SU-DHL-6 (cell line): ENCODE measurements at regions not wholly inside any gene's neighbourhood (a gene's known extent, or its start where the extent isn't known, plus 50 kb on each side); places are given as distances from the start of the nearest gene placed in this dataset.

Experiments
- H2AFZ ChIP-seq: fragments of 200-600 bp; sonication (generic); 2 replicates; pipeline ENCODE4 v1.6.1; 2014; ENCODE audit warnings: low read depth, mild to moderate bottlenecking, moderate library complexity, mixed read lengths, antibody characterized with exemption, low read length; ENCODE audit not compliant: severe bottlenecking
- H3F3A ChIP-seq: fragments of 200-600 bp; shearing (Covaris generic); 2 replicates; pipeline ENCODE4 v1.6.0; 2016; ENCODE audit warnings: antibody characterized with exemption, mild to moderate bottlenecking; ENCODE audit not compliant: insufficient read depth
- H3K27ac ChIP-seq: fragments of 200-600 bp; sonication (generic); 2 replicates; pipeline ENCODE4 v1.5.1; 2016; ENCODE audit warnings: low read depth, mild to moderate bottlenecking, low read length, moderate library complexity, mixed read lengths
- H3K27me3 ChIP-seq: fragments of 200-600 bp; sonication (generic), shearing (Covaris generic); 2 replicates; pipeline ENCODE4 v1.6.0; 2014; ENCODE audit warnings: mild to moderate bottlenecking, low read length
- H3K36me3 ChIP-seq: fragments of 200-600 bp; sonication (generic); 2 replicates; pipeline ENCODE4 v1.6.1; 2014; ENCODE audit warnings: mild to moderate bottlenecking, low read length, mixed read lengths
- H3K4me2 ChIP-seq: fragments of 300-600, 200-600 bp; shearing (Covaris generic), sonication (generic); 2 replicates; pipeline ENCODE4 v1.6.0; 2014; ENCODE audit warnings: low read length, low read depth, mild to moderate bottlenecking; ENCODE audit not compliant: poor library complexity, severe bottlenecking
- H3K4me3 ChIP-seq: fragments of 200-600 bp; sonication (generic); 2 replicates; pipeline ENCODE4 v1.5.1; 2014; ENCODE audit warnings: antibody characterized with exemption, low read length, mild to moderate bottlenecking, mixed read lengths; ENCODE audit not compliant: insufficient read depth, poor library complexity, severe bottlenecking
- H3K79me2 ChIP-seq: fragments of 200-600 bp; sonication (generic); 2 replicates; pipeline ENCODE4 v1.6.1; 2014; ENCODE audit warnings: mild to moderate bottlenecking, low read length, moderate library complexity; ENCODE audit not compliant: insufficient read depth
- H3K9ac ChIP-seq: fragments of 200-600 bp; sonication (generic); 2 replicates; pipeline ENCODE4 v1.7.0; 2014; ENCODE audit warnings: mild to moderate bottlenecking, low read length
- H3K9me2 ChIP-seq: fragments of 200-600 bp; sonication (generic); replicated peaks from 2 replicates; pipeline ENCODE4 v1.6.1; 2014; ENCODE audit warnings: low read length; ENCODE audit not compliant: insufficient read depth
- H3K9me3 ChIP-seq: fragments of 200-600 bp; sonication (generic); 2 replicates; pipeline ENCODE4 v1.6.1; 2014; ENCODE audit warnings: low read length, mixed read lengths; ENCODE audit not compliant: insufficient read depth
- H4K20me1 ChIP-seq: fragments of 200-600 bp; sonication (generic); 2 replicates; pipeline ENCODE4 v1.6.1; 2014; ENCODE audit warnings: low read depth, mild to moderate bottlenecking, antibody characterized with exemption, low read length, moderate library complexity, mixed read lengths
- EZH2phosphoT487 ChIP-seq: fragments of 200-600 bp; sonication (generic), shearing (Covaris generic); conservative IDR thresholded peaks from 2 replicates; pipeline ENCODE4 v1.6.1; 2018; ENCODE audit warnings: mild to moderate bottlenecking, antibody characterized with exemption, low read length, moderate library complexity, mixed read lengths
- TF ChIP-seq, protein P1 (sequence below): fragments of 200-600 bp; sonication (generic); IDR thresholded peaks from one replicate; pipeline ENCODE4 v1.5.1; 2017; ENCODE audit warnings: antibody characterized with exemption, mild to moderate bottlenecking, low read length, moderate library complexity; ENCODE audit not compliant: insufficient read depth, poor library complexity, severe bottlenecking

DNA sequence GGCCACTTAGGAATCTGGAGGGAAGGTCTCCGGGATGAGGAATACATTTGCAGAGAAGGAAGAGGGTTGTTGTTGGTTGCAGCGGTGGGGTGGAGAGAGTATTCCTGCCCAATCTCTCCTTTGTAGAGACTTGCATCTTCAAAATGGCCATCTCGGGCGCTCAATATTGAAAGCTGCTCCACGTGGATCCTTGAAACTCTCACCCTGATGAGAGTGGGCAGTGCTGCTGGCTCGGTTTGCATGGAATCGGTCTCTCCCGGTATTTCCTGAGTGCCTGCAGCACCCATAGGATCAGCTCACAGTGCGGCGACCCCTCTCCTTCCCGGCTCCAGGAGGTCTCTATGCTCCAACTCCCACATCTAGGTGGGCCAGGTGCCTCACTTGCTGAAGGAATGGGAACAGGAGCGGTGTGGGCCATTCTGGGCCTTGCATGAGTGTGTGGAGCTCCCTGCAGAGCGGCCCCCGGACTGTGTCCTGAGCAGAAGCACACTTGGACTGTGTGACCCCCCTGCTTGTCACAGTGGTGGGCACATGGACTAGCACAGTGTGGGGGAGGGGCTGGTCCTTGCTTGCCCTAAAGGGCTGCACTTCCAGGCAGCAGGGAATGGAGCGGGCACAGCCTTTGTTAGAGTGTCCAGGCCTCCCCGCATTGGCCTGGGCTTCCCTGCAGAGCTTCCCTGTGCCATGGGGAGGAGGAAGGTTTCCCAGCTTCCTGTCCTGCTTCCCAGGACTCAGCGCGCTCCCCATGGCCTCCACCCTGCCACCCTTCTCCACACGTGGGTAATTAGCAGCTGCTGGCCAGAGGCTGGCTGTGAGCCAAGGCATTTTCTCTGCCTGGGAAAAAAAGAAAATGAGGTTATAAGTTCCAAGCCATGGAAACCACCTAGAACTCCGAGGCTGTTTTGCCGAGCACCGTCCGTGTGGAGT, 139.3 kb downstream of the IRF8 start:
- Histone ChIP-seq H3K27ac (no peak overlapping the region), H2AFZ (no peak overlapping the region), H3K9me3 (no peaks in the 10 kb centered on the region), H3F3A (no peaks in the 10 kb centered on the region), H4K20me1 (no peaks in the 10 kb centered on the region), H3K79me2 (no peaks in the 10 kb centered on the region), H3K9me2 (no peaks in the 10 kb centered on the region), H3K9ac (no peak overlapping the region), H3K4me2 (no peak overlapping the region), H3K27me3 (no peaks in the 10 kb centered on the region), H3K36me3 (no peaks in the 10 kb centered on the region), H3K4me3 (no peak overlapping the region)
- TF ChIP-seq, protein P1, sequence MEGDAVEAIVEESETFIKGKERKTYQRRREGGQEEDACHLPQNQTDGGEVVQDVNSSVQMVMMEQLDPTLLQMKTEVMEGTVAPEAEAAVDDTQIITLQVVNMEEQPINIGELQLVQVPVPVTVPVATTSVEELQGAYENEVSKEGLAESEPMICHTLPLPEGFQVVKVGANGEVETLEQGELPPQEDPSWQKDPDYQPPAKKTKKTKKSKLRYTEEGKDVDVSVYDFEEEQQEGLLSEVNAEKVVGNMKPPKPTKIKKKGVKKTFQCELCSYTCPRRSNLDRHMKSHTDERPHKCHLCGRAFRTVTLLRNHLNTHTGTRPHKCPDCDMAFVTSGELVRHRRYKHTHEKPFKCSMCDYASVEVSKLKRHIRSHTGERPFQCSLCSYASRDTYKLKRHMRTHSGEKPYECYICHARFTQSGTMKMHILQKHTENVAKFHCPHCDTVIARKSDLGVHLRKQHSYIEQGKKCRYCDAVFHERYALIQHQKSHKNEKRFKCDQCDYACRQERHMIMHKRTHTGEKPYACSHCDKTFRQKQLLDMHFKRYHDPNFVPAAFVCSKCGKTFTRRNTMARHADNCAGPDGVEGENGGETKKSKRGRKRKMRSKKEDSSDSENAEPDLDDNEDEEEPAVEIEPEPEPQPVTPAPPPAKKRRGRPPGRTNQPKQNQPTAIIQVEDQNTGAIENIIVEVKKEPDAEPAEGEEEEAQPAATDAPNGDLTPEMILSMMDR = no peak
- TF ChIP-seq EZH2phosphoT487 = no peak

DNA sequence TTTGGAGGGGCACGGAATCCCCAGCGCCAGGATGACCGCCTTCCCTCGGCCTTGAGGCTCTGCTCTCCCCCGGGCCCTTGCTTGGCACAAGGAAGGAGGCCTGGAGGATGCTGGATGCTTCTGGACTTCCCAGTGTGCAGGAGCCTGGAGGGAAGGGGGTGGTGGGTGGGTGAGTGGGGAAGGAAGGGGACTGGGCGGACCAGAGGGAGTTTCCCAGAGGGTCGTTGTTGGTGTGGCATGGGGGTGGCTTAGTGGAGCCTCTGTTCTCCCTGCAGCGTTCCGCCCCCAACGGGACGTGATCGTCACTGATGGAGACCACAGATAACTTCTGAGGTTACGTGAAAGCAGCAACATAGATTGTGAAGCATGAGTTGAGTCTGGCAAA, 140.0 kb downstream of the IRF8 start:
- H3F3A ChIP-seq = no peaks in the 10 kb centered on the region
- no peaks in the 10 kb centered on the region for H3K9me2 ChIP-seq
- no peak overlapping the region for H3K4me2 ChIP-seq
- no peak overlapping the region for H2AFZ ChIP-seq
- no peaks in the 10 kb centered on the region for H3K36me3 ChIP-seq
- no peak overlapping the region for H3K4me3 ChIP-seq
- TF ChIP-seq, protein P1 = no peak
- no peak for TF ChIP-seq EZH2phosphoT487
- no peaks in the 10 kb centered on the region for H4K20me1 ChIP-seq
- no peak overlapping the region for H3K9ac ChIP-seq
- H3K9me3 ChIP-seq = no peaks in the 10 kb centered on the region
- no peaks in the 10 kb centered on the region for H3K27me3 ChIP-seq
- H3K79me2 ChIP-seq = no peaks in the 10 kb centered on the region
- H3K27ac ChIP-seq = no peak overlapping the region

DNA sequence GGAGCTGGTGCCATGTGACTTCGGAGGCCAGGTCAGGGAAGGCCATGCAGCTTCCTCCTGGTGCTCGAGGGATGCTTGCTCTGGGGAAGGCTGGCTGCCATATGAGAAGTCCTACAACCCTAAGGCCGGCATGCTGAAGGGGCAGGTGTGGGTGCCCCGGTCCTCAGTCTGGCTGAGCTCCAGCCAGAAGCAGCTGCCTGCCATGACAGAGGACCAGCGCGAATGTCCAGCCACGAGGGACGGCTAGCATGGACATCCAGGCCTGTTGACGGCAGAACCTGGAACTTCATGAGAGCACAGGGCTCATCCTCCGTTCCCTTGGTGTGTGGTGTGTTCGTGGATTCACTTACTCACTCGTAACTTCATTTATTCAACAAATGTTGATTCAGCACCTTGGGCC, 140.6 kb downstream of the IRF8 start:
- Histone ChIP-seq H3K9ac (no peak overlapping the region), H3K4me2 (no peak overlapping the region), H3F3A (no peaks in the 10 kb centered on the region), H2AFZ (no peak overlapping the region), H3K9me3 (no peaks in the 10 kb centered on the region), H3K27ac (no peak overlapping the region), H3K4me3 (no peak overlapping the region), H3K36me3 (no peaks in the 10 kb centered on the region), H3K79me2 (no peaks in the 10 kb centered on the region), H3K9me2 (no peaks in the 10 kb centered on the region), H3K27me3 (no peaks in the 10 kb centered on the region), H4K20me1 (no peaks in the 10 kb centered on the region)
- TF ChIP-seq, protein P1 = no peak
- TF ChIP-seq EZH2phosphoT487 = no peak
